ENCODE measurements at regions not wholly inside any gene's neighbourhood (a gene's known extent, or its start where the extent isn't known, plus 50 kb on each side); places are given as distances from the start of the nearest gene placed in this dataset.

- TF ChIP-seq, protein P1, sequence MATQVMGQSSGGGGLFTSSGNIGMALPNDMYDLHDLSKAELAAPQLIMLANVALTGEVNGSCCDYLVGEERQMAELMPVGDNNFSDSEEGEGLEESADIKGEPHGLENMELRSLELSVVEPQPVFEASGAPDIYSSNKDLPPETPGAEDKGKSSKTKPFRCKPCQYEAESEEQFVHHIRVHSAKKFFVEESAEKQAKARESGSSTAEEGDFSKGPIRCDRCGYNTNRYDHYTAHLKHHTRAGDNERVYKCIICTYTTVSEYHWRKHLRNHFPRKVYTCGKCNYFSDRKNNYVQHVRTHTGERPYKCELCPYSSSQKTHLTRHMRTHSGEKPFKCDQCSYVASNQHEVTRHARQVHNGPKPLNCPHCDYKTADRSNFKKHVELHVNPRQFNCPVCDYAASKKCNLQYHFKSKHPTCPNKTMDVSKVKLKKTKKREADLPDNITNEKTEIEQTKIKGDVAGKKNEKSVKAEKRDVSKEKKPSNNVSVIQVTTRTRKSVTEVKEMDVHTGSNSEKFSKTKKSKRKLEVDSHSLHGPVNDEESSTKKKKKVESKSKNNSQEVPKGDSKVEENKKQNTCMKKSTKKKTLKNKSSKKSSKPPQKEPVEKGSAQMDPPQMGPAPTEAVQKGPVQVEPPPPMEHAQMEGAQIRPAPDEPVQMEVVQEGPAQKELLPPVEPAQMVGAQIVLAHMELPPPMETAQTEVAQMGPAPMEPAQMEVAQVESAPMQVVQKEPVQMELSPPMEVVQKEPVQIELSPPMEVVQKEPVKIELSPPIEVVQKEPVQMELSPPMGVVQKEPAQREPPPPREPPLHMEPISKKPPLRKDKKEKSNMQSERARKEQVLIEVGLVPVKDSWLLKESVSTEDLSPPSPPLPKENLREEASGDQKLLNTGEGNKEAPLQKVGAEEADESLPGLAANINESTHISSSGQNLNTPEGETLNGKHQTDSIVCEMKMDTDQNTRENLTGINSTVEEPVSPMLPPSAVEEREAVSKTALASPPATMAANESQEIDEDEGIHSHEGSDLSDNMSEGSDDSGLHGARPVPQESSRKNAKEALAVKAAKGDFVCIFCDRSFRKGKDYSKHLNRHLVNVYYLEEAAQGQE (IDR thresholded peaks at IDR 0.05), result no peak
- TF ChIP-seq, protein P2, sequence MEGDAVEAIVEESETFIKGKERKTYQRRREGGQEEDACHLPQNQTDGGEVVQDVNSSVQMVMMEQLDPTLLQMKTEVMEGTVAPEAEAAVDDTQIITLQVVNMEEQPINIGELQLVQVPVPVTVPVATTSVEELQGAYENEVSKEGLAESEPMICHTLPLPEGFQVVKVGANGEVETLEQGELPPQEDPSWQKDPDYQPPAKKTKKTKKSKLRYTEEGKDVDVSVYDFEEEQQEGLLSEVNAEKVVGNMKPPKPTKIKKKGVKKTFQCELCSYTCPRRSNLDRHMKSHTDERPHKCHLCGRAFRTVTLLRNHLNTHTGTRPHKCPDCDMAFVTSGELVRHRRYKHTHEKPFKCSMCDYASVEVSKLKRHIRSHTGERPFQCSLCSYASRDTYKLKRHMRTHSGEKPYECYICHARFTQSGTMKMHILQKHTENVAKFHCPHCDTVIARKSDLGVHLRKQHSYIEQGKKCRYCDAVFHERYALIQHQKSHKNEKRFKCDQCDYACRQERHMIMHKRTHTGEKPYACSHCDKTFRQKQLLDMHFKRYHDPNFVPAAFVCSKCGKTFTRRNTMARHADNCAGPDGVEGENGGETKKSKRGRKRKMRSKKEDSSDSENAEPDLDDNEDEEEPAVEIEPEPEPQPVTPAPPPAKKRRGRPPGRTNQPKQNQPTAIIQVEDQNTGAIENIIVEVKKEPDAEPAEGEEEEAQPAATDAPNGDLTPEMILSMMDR (IDR thresholded peaks at IDR 0.05; ENCODE audit: low read depth, low read length, missing input control), result no peak
- TF ChIP-seq GABPA (IDR thresholded peaks at IDR 0.05 in 1 of 2, conservative IDR thresholded peaks at IDR 0.05 in 1 of 2) (no peak), MAX (IDR thresholded peaks at IDR 0.05) (no peak), HNF4A (conservative IDR thresholded peaks at IDR 0.05) (no peak), RAD21 (IDR thresholded peaks at IDR 0.05) (no peak), TAF1 (conservative IDR thresholded peaks at IDR 0.05) (no peak), YY1 (IDR thresholded peaks at IDR 0.05) (no peak), JUND (IDR thresholded peaks at IDR 0.05) (no peak)
- TF ChIP-seq, protein P3, sequence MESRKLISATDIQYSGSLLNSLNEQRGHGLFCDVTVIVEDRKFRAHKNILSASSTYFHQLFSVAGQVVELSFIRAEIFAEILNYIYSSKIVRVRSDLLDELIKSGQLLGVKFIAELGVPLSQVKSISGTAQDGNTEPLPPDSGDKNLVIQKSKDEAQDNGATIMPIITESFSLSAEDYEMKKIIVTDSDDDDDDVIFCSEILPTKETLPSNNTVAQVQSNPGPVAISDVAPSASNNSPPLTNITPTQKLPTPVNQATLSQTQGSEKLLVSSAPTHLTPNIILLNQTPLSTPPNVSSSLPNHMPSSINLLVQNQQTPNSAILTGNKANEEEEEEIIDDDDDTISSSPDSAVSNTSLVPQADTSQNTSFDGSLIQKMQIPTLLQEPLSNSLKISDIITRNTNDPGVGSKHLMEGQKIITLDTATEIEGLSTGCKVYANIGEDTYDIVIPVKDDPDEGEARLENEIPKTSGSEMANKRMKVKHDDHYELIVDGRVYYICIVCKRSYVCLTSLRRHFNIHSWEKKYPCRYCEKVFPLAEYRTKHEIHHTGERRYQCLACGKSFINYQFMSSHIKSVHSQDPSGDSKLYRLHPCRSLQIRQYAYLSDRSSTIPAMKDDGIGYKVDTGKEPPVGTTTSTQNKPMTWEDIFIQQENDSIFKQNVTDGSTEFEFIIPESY (IDR thresholded peaks at IDR 0.05), result no peak
- TF ChIP-seq, protein P4, sequence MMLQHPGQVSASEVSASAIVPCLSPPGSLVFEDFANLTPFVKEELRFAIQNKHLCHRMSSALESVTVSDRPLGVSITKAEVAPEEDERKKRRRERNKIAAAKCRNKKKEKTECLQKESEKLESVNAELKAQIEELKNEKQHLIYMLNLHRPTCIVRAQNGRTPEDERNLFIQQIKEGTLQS (IDR thresholded peaks at IDR 0.05), result no peak
Measured at GRCh38 chr9:1284727-1285126, 234.6 kb downstream of the DMRT2 start.

Measured in liver (tissue), 3 donors.